ENCODE measurements at regions not wholly inside any gene's neighbourhood (a gene's known extent, or its start where the extent isn't known, plus 50 kb on each side); places are given as distances from the start of the nearest gene placed in this dataset.
"Not testable (repeated sequence)": the region's sequence is repeated elsewhere in the genome, so short reads cannot be mapped to it uniquely, and the experiment has no call there.

DNA sequence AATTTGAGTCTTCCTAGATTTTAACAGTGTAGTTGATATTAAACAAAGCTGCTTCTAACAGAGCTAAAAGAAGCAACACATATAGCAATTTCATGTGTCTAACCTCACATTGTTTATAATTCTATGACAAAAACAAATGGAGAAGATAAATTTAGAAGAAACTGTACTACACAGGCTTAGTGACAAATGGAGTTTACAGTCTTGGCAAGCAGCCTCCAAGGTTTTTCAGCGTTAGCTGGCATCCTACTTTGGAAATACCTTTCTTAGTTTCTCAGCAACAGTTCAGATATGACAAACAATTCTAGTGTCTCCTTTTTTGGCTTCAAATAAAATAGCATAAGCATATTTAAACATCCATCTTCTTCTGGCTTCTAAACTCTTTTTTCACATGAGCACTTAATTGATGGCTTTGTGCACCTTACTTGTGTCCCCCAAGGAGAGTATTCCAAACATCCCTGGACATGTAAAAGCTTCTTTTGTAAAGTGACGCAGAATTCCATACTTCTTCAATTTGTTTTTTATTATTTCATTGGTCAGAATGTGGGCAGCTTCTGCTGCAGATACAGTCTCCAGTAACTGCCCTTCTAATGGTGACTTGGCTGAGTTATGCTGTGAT, 249.8 kb downstream of the ANTXR2 start:
- no peak overlapping the region for H3K4me3 ChIP-seq
- no peak for DNase-seq (ENCODE audit: low read depth, low spot score)
- H3K27ac ChIP-seq: no peak overlapping the region
- TF ChIP-seq EZH2 (IDR thresholded peaks at IDR 0.05) (no peak), FOXP2 (optimal IDR thresholded peaks at IDR 0.05; ENCODE audit: control extremely low read depth, extremely low read length, insufficient read depth) (no peak), POLR2AphosphoS5 (IDR thresholded peaks at IDR 0.05; ENCODE audit: borderline replicate concordance, low read depth, low read length) (no peak)
- no peaks in the 10 kb centered on the region for H3K9me3 ChIP-seq (ENCODE audit: low read depth, low read length)
- no peaks in the 10 kb centered on the region for H3K36me3 ChIP-seq (ENCODE audit: insufficient read depth, low read length)
- H3K9ac ChIP-seq (ENCODE audit: insufficient read length): no peak overlapping the region

GRCh38 chr4:79820427-79820826, 252.6 kb downstream of the ANTXR2 start:
- Histone ChIP-seq H3K4me3 (no peak overlapping the region), H3K9me3 (ENCODE audit: low read depth, low read length) (no peaks in the 10 kb centered on the region), H3K36me3 (ENCODE audit: insufficient read depth, low read length) (no peaks in the 10 kb centered on the region), H3K27ac (no peak overlapping the region), H3K9ac (ENCODE audit: insufficient read length) (no peak overlapping the region)
- DNase-seq (ENCODE audit: low read depth, low spot score): no peak
- TF ChIP-seq EZH2 (IDR thresholded peaks at IDR 0.05) (no peak), POLR2AphosphoS5 (IDR thresholded peaks at IDR 0.05; ENCODE audit: borderline replicate concordance, low read depth, low read length) (no peak), FOXP2 (optimal IDR thresholded peaks at IDR 0.05; ENCODE audit: control extremely low read depth, extremely low read length, insufficient read depth) (no peak)

- not testable (repeated sequence) for H3K27ac ChIP-seq; DNase-seq (ENCODE audit: low read depth, low spot score); H3K4me3 ChIP-seq; H3K9me3 ChIP-seq (ENCODE audit: low read depth, low read length); H3K9ac ChIP-seq (ENCODE audit: insufficient read length); H3K36me3 ChIP-seq (ENCODE audit: insufficient read depth, low read length)
Measured at GRCh38 chr4:79807933-79808332, 265.1 kb downstream of the ANTXR2 start.

- Histone ChIP-seq H3K9me3 (ENCODE audit: low read depth, low read length) (no peaks in the 10 kb centered on the region), H3K4me3 (no peak overlapping the region), H3K36me3 (ENCODE audit: insufficient read depth, low read length) (no peaks in the 10 kb centered on the region), H3K9ac (ENCODE audit: insufficient read length) (no peak overlapping the region), H3K27ac (no peak overlapping the region)
- TF ChIP-seq POLR2AphosphoS5 (IDR thresholded peaks at IDR 0.05; ENCODE audit: borderline replicate concordance, low read depth, low read length): no peak
- no peak for TF ChIP-seq EZH2 (IDR thresholded peaks at IDR 0.05)
- no peak for TF ChIP-seq FOXP2 (optimal IDR thresholded peaks at IDR 0.05; ENCODE audit: control extremely low read depth, extremely low read length, insufficient read depth)
- no peak for DNase-seq (ENCODE audit: low read depth, low spot score)
Measured at GRCh38 chr4:79798047-79798446, 275.0 kb downstream of the ANTXR2 start.

DNA sequence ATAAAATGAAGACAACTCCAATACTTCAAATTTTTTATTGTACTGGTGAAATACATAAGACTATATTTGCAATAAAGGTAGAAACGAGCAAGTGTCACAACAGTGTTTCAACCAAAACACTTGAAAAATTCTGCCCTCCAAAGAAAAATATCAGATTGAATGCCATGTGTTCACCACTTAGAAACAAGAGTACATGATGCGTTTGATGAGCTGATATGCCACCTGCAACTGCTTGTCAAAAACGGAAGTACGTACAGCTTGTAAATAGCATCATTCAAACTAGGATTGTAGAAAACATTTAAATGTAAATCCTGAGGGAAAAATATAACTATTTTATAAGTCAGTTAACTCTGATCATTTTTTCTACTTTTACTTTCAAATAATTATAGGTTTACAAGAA, 276.1 kb downstream of the ANTXR2 start:
- no peak for DNase-seq (ENCODE audit: low read depth, low spot score)
- H3K9ac ChIP-seq (ENCODE audit: insufficient read length): no peak overlapping the region
- no peaks in the 10 kb centered on the region for H3K36me3 ChIP-seq (ENCODE audit: insufficient read depth, low read length)
- TF ChIP-seq POLR2AphosphoS5 (IDR thresholded peaks at IDR 0.05; ENCODE audit: borderline replicate concordance, low read depth, low read length): no peak
- no peak overlapping the region for H3K27ac ChIP-seq
- no peak overlapping the region for H3K4me3 ChIP-seq
- no peaks in the 10 kb centered on the region for H3K9me3 ChIP-seq (ENCODE audit: low read depth, low read length)

DNA sequence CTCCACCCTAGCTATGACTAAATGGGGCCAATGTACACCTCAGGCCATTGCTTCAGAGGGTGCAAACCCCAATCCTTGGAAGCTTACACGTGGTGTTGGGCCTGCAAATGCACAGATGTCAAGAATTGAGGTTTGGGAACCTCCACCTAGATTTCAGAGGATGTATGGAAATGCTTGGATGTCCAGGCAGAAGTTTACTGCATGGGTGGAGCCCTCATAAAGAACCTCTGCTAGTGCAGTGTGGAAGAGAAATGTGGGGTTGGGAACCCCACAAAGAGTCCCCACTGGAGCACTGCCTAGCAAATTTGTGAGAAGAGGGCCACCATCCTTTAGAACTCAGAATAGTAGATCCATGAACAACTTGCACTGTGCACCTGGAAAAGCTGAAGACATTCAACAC, 284.1 kb downstream of the ANTXR2 start:
- Histone ChIP-seq H3K27ac (no peak overlapping the region), H3K9me3 (ENCODE audit: low read depth, low read length) (0 out of 2 replicates have a peak, but pooled peaks cover 5% of the 10 kb centered on the region), H3K4me3 (no peak overlapping the region), H3K9ac (ENCODE audit: insufficient read length) (no peak overlapping the region), H3K36me3 (ENCODE audit: insufficient read depth, low read length) (no peaks in the 10 kb centered on the region)
- TF ChIP-seq POLR2AphosphoS5 (IDR thresholded peaks at IDR 0.05; ENCODE audit: borderline replicate concordance, low read depth, low read length) (no peak), EZH2 (IDR thresholded peaks at IDR 0.05) (no peak), FOXP2 (optimal IDR thresholded peaks at IDR 0.05; ENCODE audit: control extremely low read depth, extremely low read length, insufficient read depth) (no peak)
- DNase-seq (ENCODE audit: low read depth, low spot score): no peak

- Histone ChIP-seq H3K36me3 (ENCODE audit: insufficient read depth, low read length) (no peaks in the 10 kb centered on the region), H3K27ac (no peak overlapping the region), H3K9ac (ENCODE audit: insufficient read length) (no peak overlapping the region), H3K9me3 (ENCODE audit: low read depth, low read length) (no peaks in the 10 kb centered on the region), H3K4me3 (no peak overlapping the region)
- no peak for DNase-seq (ENCODE audit: low read depth, low spot score)
- no peak for TF ChIP-seq FOXP2 (optimal IDR thresholded peaks at IDR 0.05; ENCODE audit: control extremely low read depth, extremely low read length, insufficient read depth)
- no peak for TF ChIP-seq EZH2 (IDR thresholded peaks at IDR 0.05)
- TF ChIP-seq POLR2AphosphoS5 (IDR thresholded peaks at IDR 0.05; ENCODE audit: borderline replicate concordance, low read depth, low read length): no peak
Measured at GRCh38 chr4:79780129-79780528, 292.9 kb downstream of the ANTXR2 start.

DNA sequence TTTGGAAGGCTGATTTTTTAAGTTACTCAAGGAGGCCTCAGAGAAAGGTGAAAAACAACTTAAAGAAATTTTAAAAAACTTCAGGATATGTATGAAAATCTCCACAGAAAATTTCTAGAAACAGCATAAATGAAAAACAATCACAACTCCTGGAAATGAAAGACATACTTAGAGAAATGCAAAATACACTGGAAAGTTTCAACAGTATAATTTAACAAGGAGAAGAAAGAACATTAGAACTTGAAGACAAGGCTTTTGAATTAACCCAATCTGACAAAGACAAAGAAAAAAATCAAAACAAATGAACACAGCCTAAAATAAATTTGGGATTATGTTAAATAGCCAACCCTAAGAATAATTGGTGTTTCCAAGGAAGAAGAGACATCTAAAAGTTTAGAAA, 300.5 kb downstream of the ANTXR2 start:
- Histone ChIP-seq H3K9me3 (ENCODE audit: low read depth, low read length) (no peaks in the 10 kb centered on the region; the same call in 1 of the 2 replicates), H3K36me3 (ENCODE audit: insufficient read depth, low read length) (no peaks in the 10 kb centered on the region), H3K4me3 (no peak overlapping the region), H3K9ac (ENCODE audit: insufficient read length) (no peak overlapping the region), H3K27ac (no peak overlapping the region)
- no peak for DNase-seq (ENCODE audit: low read depth, low spot score)
- TF ChIP-seq FOXP2 (optimal IDR thresholded peaks at IDR 0.05; ENCODE audit: control extremely low read depth, extremely low read length, insufficient read depth): no peak
- TF ChIP-seq EZH2 (IDR thresholded peaks at IDR 0.05): no peak
- TF ChIP-seq POLR2AphosphoS5 (IDR thresholded peaks at IDR 0.05; ENCODE audit: borderline replicate concordance, low read depth, low read length): no peak

DNA sequence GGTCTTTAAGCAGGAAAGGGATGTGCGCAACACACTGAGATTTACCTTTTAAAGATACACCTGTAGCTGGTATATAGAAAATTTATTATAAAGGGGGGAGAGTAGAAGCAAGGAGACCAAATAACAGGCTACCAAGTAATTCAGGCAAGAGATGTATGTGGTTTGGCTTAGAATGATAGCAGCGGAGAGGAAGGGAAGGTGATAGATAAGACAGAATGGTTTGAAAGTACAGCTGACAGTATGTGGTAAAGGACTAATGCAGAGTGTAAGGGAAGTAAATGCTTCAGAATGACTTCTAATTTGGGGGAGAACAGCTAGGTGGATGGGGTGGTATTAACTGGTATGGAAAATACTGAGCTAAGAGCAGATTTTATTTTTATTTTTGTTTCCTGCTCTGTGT, 308.9 kb downstream of the ANTXR2 start:
- H3K36me3 ChIP-seq (ENCODE audit: insufficient read depth, low read length): no peaks in the 10 kb centered on the region
- no peak for DNase-seq (ENCODE audit: low read depth, low spot score)
- TF ChIP-seq FOXP2 (optimal IDR thresholded peaks at IDR 0.05; ENCODE audit: control extremely low read depth, extremely low read length, insufficient read depth) (no peak), EZH2 (IDR thresholded peaks at IDR 0.05) (no peak), POLR2AphosphoS5 (IDR thresholded peaks at IDR 0.05; ENCODE audit: borderline replicate concordance, low read depth, low read length) (no peak)

More for the DNA sequence above, 308.9 kb downstream of the ANTXR2 start:
- no peak overlapping the region for H3K27ac ChIP-seq
- no peaks in the 10 kb centered on the region; the same call in 1 of the 2 replicates for H3K9me3 ChIP-seq (ENCODE audit: low read depth, low read length)
- H3K9ac ChIP-seq (ENCODE audit: insufficient read length): no peak overlapping the region
- no peak overlapping the region for H3K4me3 ChIP-seq

Measured in SK-N-MC (cell line).